ENCODE measurements at regions not wholly inside any gene's neighbourhood (a gene's known extent, or its start where the extent isn't known, plus 50 kb on each side); places are given as distances from the start of the nearest gene placed in this dataset.

- TF ChIP-seq CTCF (IDR thresholded peaks at IDR 0.05 in 8 of 11, conservative IDR thresholded peaks at IDR 0.05 in 3 of 11): no peak
- TF ChIP-seq POLR2A (IDR thresholded peaks at IDR 0.05): no peak
- TF ChIP-seq POLR2AphosphoS5 (IDR thresholded peaks at IDR 0.05): no peak
Measured at GRCh38 chr4:126894963-126895362, 737.8 kb upstream of the INTU start.

All from spleen (tissue), 7 donors.